ENCODE measurements at regions not wholly inside any gene's neighbourhood (a gene's known extent, or its start where the extent isn't known, plus 50 kb on each side); places are given as distances from the start of the nearest gene placed in this dataset.

- no peaks in the 10 kb centered on the region for H3K9me3 ChIP-seq
- no peak overlapping the region for H3K27ac ChIP-seq
- no peaks in the 10 kb centered on the region for H3K27me3 ChIP-seq
- no peaks in the 10 kb centered on the region for H3K4me1 ChIP-seq
- ATAC-seq (no peak), DNase-seq (no peak)
- intact Hi-C loops (cut with DNase I): no loop called here
- no peak for TF ChIP-seq CTCF (IDR thresholded peaks at IDR 0.05)
- no peak overlapping the region for H3K4me3 ChIP-seq
- H3K36me3 ChIP-seq: no peaks in the 10 kb centered on the region
Measured at GRCh38 chr1:60936163-60936562, 146.2 kb upstream of the NFIA start.

GRCh38 chr1:60935599-60936110 is 146.7 kb upstream of the NFIA start:
- no peak overlapping the region for H3K4me3 ChIP-seq
- DNase-seq (no peak), ATAC-seq (no peak)
- H3K36me3 ChIP-seq: no peaks in the 10 kb centered on the region
- no peaks in the 10 kb centered on the region for H3K4me1 ChIP-seq
- intact Hi-C loops (cut with DNase I): no loop called here
- no peaks in the 10 kb centered on the region for H3K9me3 ChIP-seq
- no peak for TF ChIP-seq CTCF (IDR thresholded peaks at IDR 0.05)
- H3K27ac ChIP-seq: no peak overlapping the region
- H3K27me3 ChIP-seq: no peaks in the 10 kb centered on the region

- DNase-seq (no peak), ATAC-seq (no peak)
- H3K27ac ChIP-seq: no peak overlapping the region
- no peaks in the 10 kb centered on the region for H3K36me3 ChIP-seq
- TF ChIP-seq CTCF (IDR thresholded peaks at IDR 0.05): no peak
- H3K4me1 ChIP-seq: no peaks in the 10 kb centered on the region
- no peaks in the 10 kb centered on the region for H3K9me3 ChIP-seq
- no peak overlapping the region for H3K4me3 ChIP-seq
- no peaks in the 10 kb centered on the region for H3K27me3 ChIP-seq
- intact Hi-C loops (cut with DNase I): no loop called here
Measured at GRCh38 chr1:60930130-60930529, 152.2 kb upstream of the NFIA start.

- ATAC-seq (peak; percentile 8), DNase-seq (no peak)
- H3K4me1 ChIP-seq: peaks cover 16% of the 10 kb centered on the region
- no peaks in the 10 kb centered on the region for H3K9me3 ChIP-seq
- intact Hi-C loops (cut with DNase I): no loop called here
- H3K27ac ChIP-seq: no peak overlapping the region
- no peaks in the 10 kb centered on the region for H3K27me3 ChIP-seq
- no peak overlapping the region for H3K4me3 ChIP-seq
- TF ChIP-seq CTCF (IDR thresholded peaks at IDR 0.05): no peak
- no peaks in the 10 kb centered on the region for H3K36me3 ChIP-seq
Measured at GRCh38 chr1:60924964-60925798, 157.2 kb upstream of the NFIA start.

GRCh38 chr1:60924165-60924564 is 158.2 kb upstream of the NFIA start:
- ATAC-seq: peak; percentile 8
- no peaks in the 10 kb centered on the region for H3K27me3 ChIP-seq
- peaks cover 16% of the 10 kb centered on the region for H3K4me1 ChIP-seq
- no peaks in the 10 kb centered on the region for H3K9me3 ChIP-seq
- H3K36me3 ChIP-seq: no peaks in the 10 kb centered on the region
- no peak overlapping the region for H3K27ac ChIP-seq
- TF ChIP-seq CTCF (IDR thresholded peaks at IDR 0.05): no peak
- no peak for DNase-seq
- intact Hi-C loops (cut with DNase I): no loop called here
- no peak overlapping the region for H3K4me3 ChIP-seq
